ENCODE measurements at regions not wholly inside any gene's neighbourhood (a gene's known extent, or its start where the extent isn't known, plus 50 kb on each side); places are given as distances from the start of the nearest gene placed in this dataset.

- TF ChIP-seq CTCF (IDR thresholded peaks at IDR 0.05; ENCODE audit: insufficient read depth, low read depth, low read length) = no peak
- TF ChIP-seq EZH2 (IDR thresholded peaks at IDR 0.05; ENCODE audit: insufficient read depth, low read length) = no peak
These were observed 405.5 kb downstream of the ANKRD7 start for GRCh38 chr7:118629898-118630438.

Data from astrocyte (in vitro differentiated cells and primary cell).